Suppressor macrophage treated with lipopolysaccharide for 4 hours (primary cell): ENCODE measurements at regions not wholly inside any gene's neighbourhood (a gene's known extent, or its start where the extent isn't known, plus 50 kb on each side); places are given as distances from the start of the nearest gene placed in this dataset.
"Not testable (repeated sequence)": the region's sequence is repeated elsewhere in the genome, so short reads cannot be mapped to it uniquely, and the experiment has no call there.

Experiments used
- DNase-seq: peaks from one replicate; pipeline ENCODE4 v3.0.0-alpha.2; 2020

- no peak for DNase-seq
Observed at GRCh38 chr7:153090764-153091163, 331.2 kb downstream of the ACTR3B start.

- no peak for DNase-seq
Observed at GRCh38 chr7:153091477-153091876, 331.9 kb downstream of the ACTR3B start.

GRCh38 chr7:153097511-153098201 lies 338.1 kb downstream of the ACTR3B start:
- no peak for DNase-seq

- DNase-seq, result no peak
Observed at GRCh38 chr7:153099235-153099634, 339.7 kb downstream of the ACTR3B start.

- no peak for DNase-seq
Observed at GRCh38 chr7:153100691-153101237, 341.2 kb downstream of the ACTR3B start.

GRCh38 chr7:153103202-153103601 lies 343.6 kb downstream of the ACTR3B start:
- no peak for DNase-seq

- no peak for DNase-seq
Observed at GRCh38 chr7:153107826-153108225, 348.3 kb downstream of the ACTR3B start.

GRCh38 chr7:153109566-153109965 lies 350.0 kb downstream of the ACTR3B start:
- DNase-seq, result no peak

GRCh38 chr7:153110606-153111005 lies 351.1 kb downstream of the ACTR3B start:
- no peak for DNase-seq

- not testable (repeated sequence) for DNase-seq
Observed at GRCh38 chr7:153122255-153122654, 362.7 kb downstream of the ACTR3B start.

- no peak for DNase-seq
Observed at GRCh38 chr7:153130052-153130451, 370.5 kb downstream of the ACTR3B start.

- no peak for DNase-seq
Observed at GRCh38 chr7:153151766-153152165, 392.2 kb downstream of the ACTR3B start.

GRCh38 chr7:153152801-153153422 lies 393.4 kb downstream of the ACTR3B start:
- no peak for DNase-seq

- no peak for DNase-seq
Observed at GRCh38 chr7:153158149-153158548, 398.6 kb downstream of the ACTR3B start.

- DNase-seq, result no peak
Observed at GRCh38 chr7:153170287-153170686, 410.7 kb downstream of the ACTR3B start.

- DNase-seq, result no peak
Observed at GRCh38 chr7:153185936-153186335, 426.4 kb downstream of the ACTR3B start.

GRCh38 chr7:153188161-153188560 lies 428.6 kb downstream of the ACTR3B start:
- no peak for DNase-seq

- DNase-seq, result no peak
Observed at GRCh38 chr7:153188630-153189029, 429.1 kb downstream of the ACTR3B start.

GRCh38 chr7:153190452-153190851 lies 430.9 kb downstream of the ACTR3B start:
- DNase-seq, result no peak

GRCh38 chr7:153190986-153191385 lies 431.4 kb downstream of the ACTR3B start:
- DNase-seq, result no peak

- no peak for DNase-seq
Observed at GRCh38 chr7:153193144-153193595, 433.6 kb downstream of the ACTR3B start.

- DNase-seq, result no peak
Observed at GRCh38 chr7:153217032-153217431, 457.5 kb downstream of the ACTR3B start.

GRCh38 chr7:153224890-153225289 lies 465.3 kb downstream of the ACTR3B start:
- DNase-seq, result no peak

GRCh38 chr7:153245136-153245535 lies 485.6 kb downstream of the ACTR3B start:
- not testable (repeated sequence) for DNase-seq
